ENCODE measurements at regions not wholly inside any gene's neighbourhood (a gene's known extent, or its start where the extent isn't known, plus 50 kb on each side); places are given as distances from the start of the nearest gene placed in this dataset.

DNA sequence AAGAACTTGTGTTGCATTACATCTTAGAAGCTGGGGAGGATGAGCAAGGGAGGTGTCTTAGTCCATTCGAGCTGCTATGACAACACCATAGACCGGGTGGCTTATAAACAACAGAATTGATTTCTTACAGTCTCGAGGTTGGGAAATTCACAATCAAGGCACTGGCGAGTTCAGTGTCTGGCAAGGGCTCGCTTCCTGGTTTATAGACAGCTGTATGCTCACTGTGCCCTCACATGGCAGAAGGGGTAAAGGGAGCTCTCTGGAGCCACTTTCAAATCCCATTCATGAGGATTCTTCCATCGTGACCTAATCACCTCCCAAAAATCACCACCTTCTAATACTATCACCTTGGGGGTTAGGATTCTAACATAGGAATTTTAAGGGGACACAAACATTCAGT is 150.0 kb upstream of the NECTIN1 start:
- CTCF ChIA-PET (ENCODE audit: low intra/inter-chr PET ratio): no interaction called here
- POLR2A ChIA-PET: no interaction called here
- no peak overlapping the region for H3K9ac ChIP-seq (ENCODE audit: insufficient read depth in 1 of 2, low read depth in 2 of 2, low read length in 2 of 2)
- WGBS (ENCODE audit: insufficient coverage, low coverage, missing lambda C conversion rate): 2% methylated on average over 6 of the region's 6 CpGs
- no peak overlapping the region for H3K27ac ChIP-seq (ENCODE audit: extremely low read depth, low read depth, low read length)
- in situ Hi-C loops (cut with MboI) (no loop called here), intact Hi-C loops (cut with micrococcal nuclease) (no loop called here)
- no peak for ATAC-seq
- no peak for FAIRE-seq
- H4K20me1 ChIP-seq (replicated peaks; ENCODE audit: control insufficient read depth, insufficient read depth, low read length): 0 out of 2 replicates have a peak, but pooled peaks cover 4% of the 10 kb centered on the region
- H2AFZ ChIP-seq (ENCODE audit: low read depth, low read length): no peak overlapping the region
- H3K4me2 ChIP-seq (ENCODE audit: insufficient read depth, low read length): no peak overlapping the region
- peaks cover 3 to 36% of the 10 kb centered on the region in 2 experiments; a peak in 2 of 5 replicates for H3K27me3 ChIP-seq (ENCODE audit: control insufficient read depth in 2 of 2, insufficient read depth in 2 of 2, low read length in 2 of 2)
- H3K79me2 ChIP-seq (ENCODE audit: control insufficient read depth, insufficient read depth, low read length): no peaks in the 10 kb centered on the region
- H3K4me1 ChIP-seq (replicated peaks in 1 of 2; ENCODE audit: control insufficient read depth in 2 of 2, insufficient read depth in 2 of 2, low read length in 2 of 2): no peaks in the 10 kb centered on the region
- H3K4me3 ChIP-seq: no peak overlapping the region
- no peaks in the 10 kb centered on the region for H3K36me3 ChIP-seq (ENCODE audit: control insufficient read depth, insufficient read depth, low read length)
- DNase-seq (ENCODE audit: extremely low read depth in 1 of 4, low spot score in 3 of 4): no peak
- no peaks in the 10 kb centered on the region for H3K9me3 ChIP-seq (replicated peaks; ENCODE audit: control insufficient read depth, insufficient read depth, low read depth, low read length)
- no TSS peak for BruUV-seq (replicated peaks)
- H3K9me1 ChIP-seq (ENCODE audit: control insufficient read depth, insufficient read depth, low read length): no peaks in the 10 kb centered on the region
- no peak for TF ChIP-seq MAFG (tag; conservative IDR thresholded peaks at IDR 0.05)
- no peak for TF ChIP-seq CHD4 (IDR thresholded peaks at IDR 0.05; ENCODE audit: insufficient read depth, insufficient replicate concordance, low read depth, low read length, poor library complexity, severe bottlenecking)
- no peak for TF ChIP-seq ZKSCAN3 (CRISPR knock-in tag; IDR thresholded peaks at IDR 0.05)
- TF ChIP-seq, protein P1, sequence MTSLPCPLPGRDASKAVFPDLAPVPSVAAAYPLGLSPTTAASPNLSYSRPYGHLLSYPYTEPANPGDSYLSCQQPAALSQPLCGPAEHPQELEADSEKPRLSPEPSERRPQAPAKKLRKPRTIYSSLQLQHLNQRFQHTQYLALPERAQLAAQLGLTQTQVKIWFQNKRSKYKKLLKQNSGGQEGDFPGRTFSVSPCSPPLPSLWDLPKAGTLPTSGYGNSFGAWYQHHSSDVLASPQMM (CRISPR knock-in tag; IDR thresholded peaks at IDR 0.05): no peak
- no peak for TF ChIP-seq ZZZ3 (IDR thresholded peaks at IDR 0.05)
- no peak for TF ChIP-seq NCOA6 (IDR thresholded peaks at IDR 0.05)
- no peak for TF ChIP-seq GTF3C2 (IDR thresholded peaks at IDR 0.05; ENCODE audit: borderline replicate concordance, extremely low read depth, insufficient read length)
- no peak for TF ChIP-seq ZNF778 (CRISPR knock-in tag; IDR thresholded peaks at IDR 0.05)
- no peak for TF ChIP-seq ZNF57 (CRISPR knock-in tag; IDR thresholded peaks at IDR 0.05)

Data from K562 (cell line).